ENCODE measurements at regions not wholly inside any gene's neighbourhood (a gene's known extent, or its start where the extent isn't known, plus 50 kb on each side); places are given as distances from the start of the nearest gene placed in this dataset.
"Not testable (repeated sequence)": the region's sequence is repeated elsewhere in the genome, so short reads cannot be mapped to it uniquely, and the experiment has no call there.

DNA sequence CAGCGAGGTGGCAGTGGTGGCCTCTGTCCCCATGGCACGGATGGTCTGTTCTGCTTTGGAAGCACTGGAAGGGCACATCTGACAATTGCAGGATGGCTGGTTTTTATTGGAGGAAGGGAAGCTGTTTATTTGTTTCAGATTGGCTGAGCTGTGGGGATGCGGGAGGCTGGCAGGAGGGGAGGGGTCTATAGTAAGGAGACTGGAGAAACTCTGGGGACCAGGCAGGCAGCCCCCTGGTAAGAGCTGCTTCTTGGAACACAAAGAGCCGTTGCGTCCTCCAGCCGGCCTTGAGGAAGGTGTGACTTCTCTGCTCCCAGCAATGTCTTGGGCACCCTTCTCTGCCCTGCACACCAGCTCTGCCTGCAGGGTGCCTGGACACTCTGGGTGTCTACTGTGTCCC, 85.1 kb upstream of the SPDYE9 start:
- not testable (repeated sequence) for DNase-seq

- DNase-seq: not testable (repeated sequence)
These were observed 84.6 kb upstream of the SPDYE9 start for GRCh38 chr7:73170415-73170814.

DNA sequence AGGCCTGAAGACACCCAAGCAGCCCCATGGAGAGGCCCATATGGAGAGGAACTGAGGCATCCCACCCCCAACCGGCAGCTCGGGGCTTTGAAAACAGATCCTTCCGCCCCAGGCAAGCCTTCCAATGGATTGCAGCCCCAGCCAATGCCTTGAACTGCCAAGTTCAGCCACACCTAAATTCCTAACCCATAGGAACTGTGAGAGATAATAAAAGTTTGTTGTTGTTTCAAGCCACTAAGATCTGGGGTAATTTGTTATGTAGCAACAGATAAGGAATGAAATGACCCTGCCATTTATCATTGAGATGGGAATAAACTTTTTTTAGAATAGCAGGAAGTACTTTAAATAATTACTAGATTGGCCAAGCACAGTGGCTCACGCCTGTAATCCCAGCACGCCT, 80.3 kb upstream of the SPDYE9 start:
- DNase-seq: not testable (repeated sequence)

DNA sequence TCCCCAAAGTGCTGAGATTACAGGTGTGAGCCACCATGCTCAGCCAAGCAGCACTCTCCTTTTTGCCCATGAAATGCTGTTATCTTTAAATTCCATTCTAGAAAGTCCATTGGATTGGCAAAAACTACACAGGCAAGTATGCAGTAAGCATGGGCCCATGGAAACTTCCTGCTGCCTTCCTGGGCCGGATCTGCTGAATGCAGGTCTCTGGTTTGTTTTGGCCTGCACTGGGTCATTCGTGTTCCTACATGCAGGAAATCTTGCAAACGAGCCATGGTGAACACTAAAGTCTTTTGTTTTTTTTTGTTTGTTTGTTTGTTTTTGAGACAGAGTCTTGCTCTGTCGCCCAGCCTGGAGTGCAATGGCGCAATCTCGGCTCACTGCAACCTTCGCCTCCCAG, 76.8 kb upstream of the SPDYE9 start:
- not testable (repeated sequence) for DNase-seq

DNA sequence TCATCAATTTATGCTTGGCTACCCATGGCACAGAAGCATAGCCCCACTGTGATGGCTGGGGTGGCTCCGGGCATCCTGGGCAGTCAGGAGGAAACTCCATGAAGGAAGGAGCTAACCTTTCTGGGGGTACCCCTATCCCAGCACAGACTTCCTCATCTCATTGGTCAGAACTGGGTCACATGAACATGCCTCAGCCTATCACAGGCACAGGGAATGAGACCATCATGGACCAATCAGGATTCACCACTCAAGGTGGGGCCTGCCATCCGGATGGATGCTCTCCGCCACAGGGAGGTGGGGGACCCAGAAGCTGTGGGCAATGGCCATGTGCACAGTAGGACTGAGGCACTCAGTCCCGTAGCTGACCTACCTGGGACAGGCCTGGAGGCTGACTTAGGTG, 75.9 kb upstream of the SPDYE9 start:
- DNase-seq: not testable (repeated sequence)

DNA sequence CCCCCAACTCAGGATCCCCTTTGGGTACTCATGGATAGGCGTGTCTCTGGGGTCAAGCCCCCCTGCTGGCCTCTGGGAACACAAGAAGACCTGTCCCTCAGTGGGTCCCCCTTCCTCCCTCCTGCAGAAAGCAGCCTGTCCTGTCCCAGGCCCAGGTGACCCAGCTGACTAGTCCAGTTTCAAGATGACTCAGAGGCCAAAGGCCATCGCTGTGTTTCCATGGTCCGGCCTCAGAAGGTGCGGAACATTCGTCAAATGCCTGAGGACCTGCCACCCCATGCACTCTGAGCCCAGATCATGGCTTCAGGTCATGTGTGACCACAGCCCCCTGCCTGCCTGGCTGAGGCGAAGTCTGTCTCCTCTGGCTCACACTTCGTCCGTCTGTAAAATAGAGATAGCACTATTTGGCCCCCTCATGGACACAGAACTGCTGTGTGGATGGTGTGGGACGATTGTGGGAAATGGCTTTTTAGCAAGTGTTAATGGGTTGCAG, 71.4 kb upstream of the SPDYE9 start:
- not testable (repeated sequence) for DNase-seq

DNA sequence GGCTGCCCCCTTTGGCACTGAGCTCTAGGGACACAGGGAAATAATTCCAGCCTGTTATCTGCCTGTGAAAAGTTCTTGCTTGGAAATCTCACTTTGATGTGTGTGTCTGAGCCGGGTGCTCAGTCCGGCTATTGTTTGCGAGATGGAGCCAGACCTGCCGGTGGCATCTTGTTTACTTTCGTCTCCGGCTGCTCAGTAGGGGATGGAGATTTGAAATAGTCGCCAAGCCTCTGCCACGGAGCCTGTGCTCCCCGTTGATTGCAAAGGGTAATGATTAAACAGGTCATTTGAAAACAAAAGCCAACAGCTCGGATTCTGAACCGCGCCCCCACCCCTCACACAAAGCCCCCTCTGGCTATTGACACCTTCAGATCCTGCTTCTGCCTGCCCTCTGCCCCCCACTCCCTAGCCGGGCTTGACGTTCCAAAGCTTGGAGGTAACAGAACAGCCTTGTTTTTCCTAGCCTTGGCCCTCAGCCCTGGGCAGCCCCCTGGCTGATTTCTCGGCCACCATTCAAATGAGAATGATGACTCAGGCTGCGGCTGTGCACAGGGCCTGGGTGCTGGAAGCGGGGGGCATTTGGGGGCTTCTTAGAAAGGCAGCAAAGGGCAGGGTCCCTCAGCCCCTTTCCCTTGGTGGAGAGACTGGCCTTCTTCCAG, 70.8 kb upstream of the SPDYE9 start:
- not testable (repeated sequence) for DNase-seq

GRCh38 chr7:73154586-73155038, 68.8 kb upstream of the SPDYE9 start:
- peak; percentile 46 to 79 (median 60) for DNase-seq

- DNase-seq: not testable (repeated sequence)
These were observed 68.2 kb upstream of the SPDYE9 start for GRCh38 chr7:73153921-73154585.

GRCh38 chr7:73148570-73148969, 62.7 kb upstream of the SPDYE9 start:
- DNase-seq: not testable (repeated sequence)

DNA sequence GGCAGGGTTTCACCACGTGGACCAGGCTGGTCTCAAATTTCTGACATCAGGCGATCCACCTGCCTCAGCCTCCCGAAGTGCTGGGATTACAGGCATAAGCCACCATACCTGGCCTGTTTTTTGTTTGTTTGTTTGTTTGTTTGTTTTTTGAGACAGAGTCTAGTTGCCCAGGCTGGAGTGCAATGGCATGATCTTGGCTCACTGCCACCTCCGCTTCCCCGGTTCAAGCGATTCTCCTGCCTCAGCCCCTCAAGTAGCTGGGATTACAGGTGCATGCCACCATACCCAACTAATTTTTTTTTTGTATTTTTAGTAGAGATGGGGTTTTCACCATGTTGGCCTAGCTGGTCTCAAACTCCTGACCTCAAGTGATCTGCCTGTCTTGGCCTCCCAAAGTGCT, 61.8 kb upstream of the SPDYE9 start:
- DNase-seq: not testable (repeated sequence)

DNA sequence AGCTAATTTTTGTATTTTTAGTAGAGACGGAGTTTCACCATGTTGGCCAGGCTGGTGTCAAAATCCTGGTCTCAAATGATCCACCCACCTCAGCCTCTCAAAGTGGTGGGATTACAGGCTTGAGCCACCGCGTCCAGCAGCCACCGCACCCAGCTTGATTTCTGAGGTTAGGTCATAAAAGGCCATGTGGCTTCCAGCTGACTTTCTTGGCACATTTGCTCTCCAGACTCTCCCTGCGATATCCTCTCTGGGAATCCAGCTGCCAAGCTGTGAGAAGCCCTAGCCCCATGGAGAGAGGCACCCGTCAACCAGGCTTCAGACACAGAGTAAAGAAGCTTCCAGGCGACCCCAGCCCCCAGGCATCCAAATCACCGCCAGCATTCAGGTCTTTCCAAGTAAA, 58.2 kb upstream of the SPDYE9 start:
- not testable (repeated sequence) for DNase-seq

GRCh38 chr7:73137922-73138321, 52.1 kb upstream of the SPDYE9 start:
- not testable (repeated sequence) for DNase-seq

Data from suppressor macrophage (primary cell).